Right lobe of liver (tissue), 6 donors: ENCODE measurements at regions not wholly inside any gene's neighbourhood (a gene's known extent, or its start where the extent isn't known, plus 50 kb on each side); places are given as distances from the start of the nearest gene placed in this dataset.

Experiments
- ATAC-seq, 4 donors: fragments of 200-7000 bp; cut with Tn5 transposase; one replicate each; pipeline ENCODE4 v1.9.1; 2020; ENCODE audit warnings: mild to moderate bottlenecking in 4 of 4, moderate library complexity in 4 of 4
- DNase-seq, 3 donors: peaks; one replicate each; pipeline ENCODE4 v3.0.0-alpha.2; 2020
- H3K27ac ChIP-seq, 3 donors: fragments of 200-600 bp; one replicate each; pipeline ENCODE4 v1.8.0; 2022
- H3K27me3 ChIP-seq, 2 donors: fragments of 200-600 bp; one replicate each; pipeline ENCODE4 v1.8.0; 2022
- H3K36me3 ChIP-seq, 4 donors: fragments of 200-600 bp; sonication (generic) in 1 of 4; one replicate each; pipeline versions ENCODE4 v1.5.1 to v1.8.0; 2017 to 2022; ENCODE audit warnings: control low read depth in 1 of 4
- H3K4me1 ChIP-seq, 4 donors: fragments of 200-600 bp; sonication (generic) in 1 of 4; one replicate each; pipeline versions ENCODE4 v1.5.1 to v1.8.0; 2017 to 2022; ENCODE audit warnings: control low read depth in 1 of 4
- H3K4me3 ChIP-seq, 3 donors: fragments of 200-600 bp; one replicate each; pipeline ENCODE4 v1.8.0; 2022
- H3K9me3 ChIP-seq, 4 donors: fragments of 200-600 bp; sonication (generic) in 1 of 4; one replicate each; pipeline versions ENCODE4 v1.5.1 to v1.8.0; 2017 to 2022; ENCODE audit warnings: control low read depth in 1 of 4
- POLR2A ChIP-seq: fragments of 450-650 bp; IDR thresholded peaks from one replicate; pipeline ENCODE4 v1.6.1; 2017; ENCODE audit warnings: antibody characterized with exemption, mild to moderate bottlenecking
- WGBS: methylation state at CpG from one replicate; pipeline ENCODE4 v1.1.6; 2018; ENCODE audit warnings: low coverage, low lambda C conversion rate; ENCODE audit not compliant: insufficient coverage; ENCODE audit errors: missing lambda C conversion rate; 5-methylcytosine and 5-hydroxymethylcytosine counted together
- intact Hi-C, 2 donors: fragments of 100-400 bp; cut with DNase I; formaldehyde crosslinking; loops; one replicate each; pipeline versions ENCODE4 v1.11.2 to v1.14.1; 2022
- TF ChIP-seq, protein P1 (sequence below), 4 donors: fragments of 200-600 bp in 3 of 4; fragments of 450-650 bp in 1 of 4; IDR thresholded peaks; one replicate each; pipeline versions ENCODE4 v1.5.1 to v1.8.0; 2016 to 2022; ENCODE audit warnings: antibody characterized with exemption in 4 of 4, mild to moderate bottlenecking in 2 of 4
- donor health status: DM: no; HTN: yes; CAD: no.
- donor health status: DM: no; HTN: no; CAD: no.
- donor health status: DM: no; HTN: no; CAD: no.
- donor health status: DM: no; HTN: yes; CAD: no.
- donor health status: DM: no; HTN: yes; CAD: no.

DNA sequence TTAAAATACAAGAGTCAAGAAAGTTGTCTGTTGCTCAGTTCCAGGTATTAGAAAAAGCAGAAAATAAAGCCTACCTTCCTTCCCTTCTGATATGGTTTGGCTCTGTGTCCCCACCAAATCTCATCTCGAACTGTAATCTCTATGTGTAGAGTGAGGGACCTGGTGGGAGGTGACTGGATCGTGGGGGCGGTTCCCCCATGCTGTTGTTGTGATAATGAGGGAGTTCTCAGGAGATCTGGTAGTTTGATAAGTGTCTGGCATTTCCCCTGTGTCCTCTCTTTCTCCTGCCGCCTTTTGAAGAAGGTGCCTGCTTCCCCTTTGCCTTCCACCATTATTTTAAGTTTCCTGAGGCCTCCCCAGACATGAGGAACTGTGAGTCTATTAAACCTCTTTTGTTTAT is 288.8 kb upstream of the LMCD1 start:
- intact Hi-C loops, result no loop called here
- no peaks in the 10 kb centered on the region for H3K9me3 ChIP-seq
- no peaks in the 10 kb centered on the region for H3K4me1 ChIP-seq
- TF ChIP-seq, protein P1, sequence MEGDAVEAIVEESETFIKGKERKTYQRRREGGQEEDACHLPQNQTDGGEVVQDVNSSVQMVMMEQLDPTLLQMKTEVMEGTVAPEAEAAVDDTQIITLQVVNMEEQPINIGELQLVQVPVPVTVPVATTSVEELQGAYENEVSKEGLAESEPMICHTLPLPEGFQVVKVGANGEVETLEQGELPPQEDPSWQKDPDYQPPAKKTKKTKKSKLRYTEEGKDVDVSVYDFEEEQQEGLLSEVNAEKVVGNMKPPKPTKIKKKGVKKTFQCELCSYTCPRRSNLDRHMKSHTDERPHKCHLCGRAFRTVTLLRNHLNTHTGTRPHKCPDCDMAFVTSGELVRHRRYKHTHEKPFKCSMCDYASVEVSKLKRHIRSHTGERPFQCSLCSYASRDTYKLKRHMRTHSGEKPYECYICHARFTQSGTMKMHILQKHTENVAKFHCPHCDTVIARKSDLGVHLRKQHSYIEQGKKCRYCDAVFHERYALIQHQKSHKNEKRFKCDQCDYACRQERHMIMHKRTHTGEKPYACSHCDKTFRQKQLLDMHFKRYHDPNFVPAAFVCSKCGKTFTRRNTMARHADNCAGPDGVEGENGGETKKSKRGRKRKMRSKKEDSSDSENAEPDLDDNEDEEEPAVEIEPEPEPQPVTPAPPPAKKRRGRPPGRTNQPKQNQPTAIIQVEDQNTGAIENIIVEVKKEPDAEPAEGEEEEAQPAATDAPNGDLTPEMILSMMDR (IDR thresholded peaks at IDR 0.05), result no peak
- TF ChIP-seq POLR2A, result no peak
- WGBS, result 50% methylated on average over 3 of the region's 4 CpGs
- H3K36me3 ChIP-seq, result no peaks in the 10 kb centered on the region
- ATAC-seq (no peak), DNase-seq (no peak)
- H3K27ac ChIP-seq, result no peak overlapping the region
- no peaks in the 10 kb centered on the region for H3K27me3 ChIP-seq
- H3K4me3 ChIP-seq, result no peak overlapping the region

DNA sequence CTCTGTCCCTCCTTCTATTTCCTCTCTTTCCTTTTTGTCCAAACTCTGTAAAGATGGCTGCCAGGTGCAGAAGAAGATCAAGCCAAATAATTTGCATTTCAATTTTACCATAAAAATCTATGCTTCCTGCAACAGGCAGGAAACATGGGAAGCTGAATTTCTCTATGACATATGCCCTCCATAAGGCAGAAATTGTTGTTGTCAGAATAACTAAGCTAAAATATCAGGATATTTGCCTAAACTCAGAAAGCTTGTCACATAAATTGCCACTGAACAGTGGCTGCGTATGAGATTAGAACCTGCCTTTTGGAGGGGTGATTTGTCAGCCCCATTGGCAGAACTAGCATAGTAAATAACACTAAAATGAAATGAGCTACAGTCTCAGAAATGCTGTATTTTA is 288.3 kb upstream of the LMCD1 start:
- DNase-seq, result no peak
- Histone ChIP-seq H3K27ac (no peak overlapping the region), H3K4me1 (no peaks in the 10 kb centered on the region), H3K9me3 (no peaks in the 10 kb centered on the region), H3K27me3 (no peaks in the 10 kb centered on the region), H3K4me3 (no peak overlapping the region), H3K36me3 (no peaks in the 10 kb centered on the region)
- TF ChIP-seq, protein P1 (IDR thresholded peaks at IDR 0.05), result no peak
- TF ChIP-seq POLR2A, result no peak
- 75% methylated on average over 1 of the region's 1 CpG for WGBS
- intact Hi-C loops, result no loop called here
- ATAC-seq, result no peak

DNA sequence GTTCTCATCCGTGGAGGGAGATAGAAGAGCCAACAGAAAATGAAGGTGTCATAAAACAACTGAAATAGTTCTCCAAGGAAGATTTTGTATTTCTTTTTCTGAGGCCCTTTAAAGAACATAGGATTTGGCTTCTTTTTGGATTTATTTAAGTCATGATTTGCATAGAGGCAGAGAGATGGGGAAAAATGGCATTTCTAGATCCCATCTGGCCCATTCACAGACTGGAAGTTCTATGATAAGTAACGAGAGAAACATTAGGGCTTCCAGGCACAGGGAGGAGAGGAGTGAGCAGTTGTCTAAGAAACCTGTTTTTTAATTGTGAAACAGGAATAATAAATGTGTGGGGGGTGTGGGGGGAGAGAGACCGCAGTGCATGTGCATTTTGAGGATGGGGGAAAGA is 285.8 kb upstream of the LMCD1 start:
- no peaks in the 10 kb centered on the region for H3K4me1 ChIP-seq
- intact Hi-C loops, result no loop called here
- no peak for ATAC-seq
- H3K36me3 ChIP-seq, result no peaks in the 10 kb centered on the region
- no peaks in the 10 kb centered on the region for H3K27me3 ChIP-seq
- H3K9me3 ChIP-seq, result no peaks in the 10 kb centered on the region
- H3K27ac ChIP-seq, result no peak overlapping the region
- H3K4me3 ChIP-seq, result no peak overlapping the region
- no peak for DNase-seq
- WGBS, result 67% methylated on average over 3 of the region's 3 CpGs
- no peak for TF ChIP-seq POLR2A
- TF ChIP-seq, protein P1 (IDR thresholded peaks at IDR 0.05), result no peak

DNA sequence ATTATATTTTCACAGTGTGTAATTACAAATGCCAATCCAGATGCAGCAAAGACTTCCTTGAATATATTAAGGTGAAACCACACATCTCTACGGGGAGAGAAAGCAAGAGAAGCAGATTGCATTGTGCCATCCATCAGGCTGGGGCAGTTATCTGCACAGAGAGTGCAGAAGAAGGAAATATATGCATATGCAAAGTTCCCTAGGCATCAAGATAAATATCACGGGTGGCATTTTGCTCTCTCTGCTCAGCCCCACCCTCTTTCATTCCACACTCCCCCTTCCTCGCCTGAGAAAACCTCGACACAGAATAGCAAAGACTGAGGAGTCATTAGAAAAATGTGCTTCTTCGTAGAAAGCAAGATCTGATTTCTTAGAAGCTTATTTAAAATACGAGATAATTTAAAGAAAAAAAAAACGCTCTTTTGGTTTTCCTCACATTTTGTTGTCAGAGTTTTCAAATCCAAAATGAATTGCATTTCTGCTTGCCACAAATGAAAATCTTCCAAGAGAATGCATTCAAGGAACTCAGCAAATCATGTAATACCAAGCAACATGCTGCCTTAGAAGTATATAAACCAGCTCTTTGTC is 283.2 kb upstream of the LMCD1 start:
- DNase-seq (no peak), ATAC-seq (no peak)
- Histone ChIP-seq H3K27me3 (no peaks in the 10 kb centered on the region), H3K36me3 (no peaks in the 10 kb centered on the region), H3K4me3 (no peak overlapping the region), H3K9me3 (no peaks in the 10 kb centered on the region), H3K27ac (no peak overlapping the region), H3K4me1 (no peaks in the 10 kb centered on the region)
- TF ChIP-seq, protein P1 (IDR thresholded peaks at IDR 0.05), result no peak
- no peak for TF ChIP-seq POLR2A
- WGBS, result 62% methylated on average over 7 of the region's 7 CpGs
- intact Hi-C loops, result no loop called here

DNA sequence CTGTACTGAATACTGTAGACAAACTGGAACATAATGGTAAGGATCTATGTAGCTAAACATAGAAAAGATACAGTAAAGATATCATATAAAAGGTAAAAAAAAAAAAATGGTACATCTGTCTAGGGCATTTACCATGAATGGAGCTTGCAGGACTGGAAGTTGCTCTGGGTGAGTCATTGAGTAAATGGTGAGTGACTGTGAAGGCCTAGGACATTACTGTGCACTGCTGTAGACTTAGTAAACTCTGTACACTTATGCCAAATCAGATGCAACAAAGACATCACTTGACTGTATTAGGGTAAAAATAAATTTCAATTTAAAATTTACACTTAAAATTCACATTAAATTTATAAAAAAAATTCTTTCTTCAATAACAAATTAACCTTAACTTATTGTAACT is 281.3 kb upstream of the LMCD1 start:
- no peaks in the 10 kb centered on the region for H3K4me1 ChIP-seq
- no peak for TF ChIP-seq POLR2A
- TF ChIP-seq, protein P1 (IDR thresholded peaks at IDR 0.05), result no peak

More for the DNA sequence above, 281.3 kb upstream of the LMCD1 start:
- H3K9me3 ChIP-seq, result no peaks in the 10 kb centered on the region
- H3K4me3 ChIP-seq, result no peak overlapping the region
- H3K36me3 ChIP-seq, result no peaks in the 10 kb centered on the region
- no peak for DNase-seq
- no peaks in the 10 kb centered on the region for H3K27me3 ChIP-seq
- intact Hi-C loops, result no loop called here
- ATAC-seq, result no peak
- no peak overlapping the region for H3K27ac ChIP-seq
